GM19438 (cell line): ENCODE measurements at regions not wholly inside any gene's neighbourhood (a gene's known extent, or its start where the extent isn't known, plus 50 kb on each side); places are given as distances from the start of the nearest gene placed in this dataset.

Experiments used
- ATAC-seq: cut with Tn5 transposase; IDR thresholded peaks from one replicate; pipeline ENCODE4 v1.9.1; 2021; ENCODE audit warnings: low read depth; ENCODE audit not compliant: unreplicated experiment

DNA sequence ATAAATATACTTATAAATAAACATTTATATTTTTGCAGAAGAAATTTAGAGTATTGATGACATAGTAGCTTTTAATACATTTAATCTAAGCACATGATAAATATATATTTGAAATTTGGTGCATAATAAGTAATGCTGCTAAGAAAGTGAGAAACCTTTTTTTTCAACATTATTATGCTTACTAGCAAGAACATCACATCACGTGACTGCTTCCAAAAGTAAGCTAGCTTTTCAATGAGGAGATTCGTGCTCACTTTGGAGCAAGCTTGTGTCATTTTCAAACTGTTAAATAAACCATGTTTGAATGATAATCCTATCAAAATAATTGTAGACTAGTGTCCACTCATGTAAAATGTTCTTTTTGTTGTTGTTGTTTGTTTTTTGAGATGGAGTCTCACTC is 109.0 kb upstream of the SLC4A7 start:
- ATAC-seq, result no peak

DNA sequence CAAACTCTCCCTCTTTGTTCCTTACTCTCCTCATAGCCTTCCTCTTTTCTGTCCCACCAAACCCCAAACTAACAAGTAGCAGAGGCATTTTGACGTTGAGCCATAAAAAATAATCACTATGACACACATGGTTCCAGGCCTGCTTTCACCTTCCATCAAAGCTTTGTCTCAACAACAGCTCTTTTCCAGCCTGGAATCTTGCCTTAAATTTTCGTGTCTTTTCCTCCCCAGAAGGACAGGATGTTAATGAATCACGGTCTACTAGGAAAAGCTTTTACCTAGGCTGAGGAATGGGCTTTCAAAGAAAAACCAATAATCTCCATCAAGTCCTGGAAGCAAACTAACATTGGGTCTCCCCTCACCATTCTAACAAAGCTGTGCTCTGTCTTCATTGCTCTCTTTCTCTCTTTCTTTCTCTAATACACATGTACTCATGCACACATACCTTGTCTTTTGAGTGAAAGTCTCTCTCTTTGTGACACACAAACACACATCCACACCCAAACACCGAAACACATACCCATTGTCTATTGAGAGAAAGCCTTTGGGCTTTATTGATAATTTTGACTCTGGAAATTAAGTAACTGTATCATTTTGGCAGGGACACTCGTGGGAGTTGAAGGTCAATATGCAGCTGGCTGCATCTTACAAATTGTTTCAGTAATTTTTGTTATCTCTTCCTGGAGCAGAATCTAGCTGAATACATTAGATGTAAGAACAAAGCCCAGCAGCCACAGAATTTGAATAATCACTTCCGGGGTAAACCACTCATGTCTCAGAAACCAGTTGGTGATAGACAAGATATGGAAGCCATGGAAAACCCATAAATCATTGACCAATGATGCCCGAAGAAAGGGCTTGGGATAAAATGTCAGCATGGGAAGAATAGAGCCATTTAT is 107.4 kb upstream of the SLC4A7 start:
- no peak for ATAC-seq

DNA sequence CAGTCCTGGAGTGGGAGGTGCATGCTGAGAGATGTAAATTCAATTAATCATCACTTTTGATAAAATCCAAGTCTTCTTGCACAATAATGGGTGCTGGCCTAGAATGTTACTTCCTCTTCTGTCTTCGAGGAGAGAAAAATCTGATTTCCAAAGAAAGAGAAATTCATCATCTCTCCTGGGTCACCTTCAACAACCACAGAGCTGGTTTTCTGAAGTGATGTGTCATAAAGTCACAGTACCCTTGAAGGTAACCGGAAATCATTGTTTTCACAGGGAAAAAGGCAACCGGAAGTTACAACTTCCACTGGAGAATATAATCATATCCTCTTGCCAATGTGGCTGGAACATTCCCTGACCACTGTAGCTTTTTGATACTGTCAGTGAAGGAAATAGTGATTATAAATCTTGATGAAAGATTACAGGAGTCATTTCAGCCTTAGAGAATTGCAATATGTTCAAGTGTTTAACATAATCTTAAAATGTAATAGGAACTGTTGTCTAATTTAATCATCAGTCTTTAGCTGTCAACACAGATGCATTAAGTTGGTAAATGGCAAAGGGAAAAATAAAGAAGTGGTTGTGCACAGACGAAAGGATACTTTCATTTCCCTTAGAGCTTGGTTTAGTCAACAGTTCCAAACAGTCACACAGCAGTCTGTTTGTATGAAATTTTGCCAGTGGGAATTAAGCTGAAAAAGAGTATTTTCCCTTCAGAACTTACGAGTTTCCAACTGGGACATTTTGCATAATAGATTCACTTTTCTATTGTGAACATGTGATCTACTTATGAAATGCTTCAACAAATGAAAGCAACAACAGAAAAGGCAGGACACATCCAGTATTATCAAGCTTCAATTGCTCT is 106.5 kb upstream of the SLC4A7 start:
- ATAC-seq, result no peak

DNA sequence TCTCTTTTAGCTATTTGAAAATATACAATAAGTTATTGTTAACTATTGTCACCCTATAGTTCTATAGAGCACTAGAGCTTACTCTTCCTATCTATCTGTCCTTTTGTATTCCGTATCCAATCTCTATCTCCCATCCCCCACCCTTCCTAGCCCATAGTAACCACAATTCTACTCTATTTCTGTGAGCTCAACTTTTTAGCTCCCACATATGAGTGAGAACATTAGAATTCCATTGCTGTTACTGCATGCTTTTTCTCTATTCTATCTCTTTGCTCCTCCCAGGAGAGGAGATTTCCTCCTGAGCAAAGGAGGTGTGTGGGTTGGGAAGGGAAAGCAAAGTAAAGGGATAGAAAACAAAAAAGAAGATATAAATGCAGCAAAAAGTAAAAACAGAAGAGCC is 105.6 kb upstream of the SLC4A7 start:
- ATAC-seq, result no peak

DNA sequence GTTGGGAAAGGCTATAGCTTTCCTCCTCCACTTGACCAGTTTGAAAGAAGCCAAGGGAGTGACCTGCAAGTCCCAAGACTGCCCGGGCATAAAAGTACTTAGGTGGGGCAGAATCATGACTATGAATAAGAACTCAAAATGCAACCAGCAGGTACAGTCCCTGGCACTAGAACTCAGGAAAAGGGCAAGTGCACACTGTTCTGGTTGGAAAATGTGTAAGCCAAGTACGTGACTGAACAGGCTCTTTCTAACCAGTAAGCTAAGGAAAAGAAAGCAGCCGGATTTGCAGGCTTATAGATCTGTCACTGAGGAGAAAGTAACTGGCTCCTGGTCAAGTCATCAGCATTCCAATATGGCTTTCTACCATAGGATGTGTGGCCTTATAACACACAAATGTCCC is 101.2 kb upstream of the SLC4A7 start:
- ATAC-seq, result no peak

DNA sequence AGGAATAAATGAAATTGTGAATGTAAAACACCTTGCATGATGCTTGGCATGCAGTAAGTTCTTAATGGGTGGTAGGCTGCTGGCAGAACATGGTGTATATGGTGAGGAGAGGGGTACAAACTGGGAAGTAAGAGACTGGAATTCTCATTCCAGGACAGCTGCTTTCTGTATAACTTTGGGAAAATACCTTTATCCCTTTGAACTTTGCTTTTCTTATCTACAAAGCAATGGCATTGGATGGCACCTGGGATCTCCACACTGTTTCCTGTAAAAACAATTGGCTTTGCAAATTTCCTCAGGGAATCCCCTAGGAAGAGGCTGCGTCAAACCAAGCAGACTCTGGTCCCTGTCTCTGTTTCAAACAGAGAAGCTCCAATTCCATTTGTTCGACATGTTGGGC is 100.7 kb upstream of the SLC4A7 start:
- no peak for ATAC-seq

DNA sequence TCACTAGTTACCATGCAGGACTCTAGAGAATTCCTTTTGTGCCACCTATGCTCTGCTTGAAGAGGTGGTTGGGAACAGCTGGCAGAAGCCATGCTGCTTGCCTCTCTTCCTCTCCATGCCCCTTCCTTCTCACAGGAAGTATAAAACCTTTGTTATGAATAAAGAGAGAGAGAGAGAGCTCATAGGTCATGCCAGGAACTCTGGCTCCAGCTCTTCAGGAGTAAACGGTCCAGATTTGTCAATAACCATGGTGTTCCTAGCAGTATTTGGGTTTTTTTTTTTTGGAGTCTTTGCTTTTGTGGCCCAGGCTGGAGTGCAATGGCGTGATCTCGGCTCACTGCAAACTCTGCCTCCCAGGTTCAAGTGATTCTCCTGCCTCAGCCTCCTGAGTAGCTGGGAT is 97.7 kb upstream of the SLC4A7 start:
- ATAC-seq, result no peak

DNA sequence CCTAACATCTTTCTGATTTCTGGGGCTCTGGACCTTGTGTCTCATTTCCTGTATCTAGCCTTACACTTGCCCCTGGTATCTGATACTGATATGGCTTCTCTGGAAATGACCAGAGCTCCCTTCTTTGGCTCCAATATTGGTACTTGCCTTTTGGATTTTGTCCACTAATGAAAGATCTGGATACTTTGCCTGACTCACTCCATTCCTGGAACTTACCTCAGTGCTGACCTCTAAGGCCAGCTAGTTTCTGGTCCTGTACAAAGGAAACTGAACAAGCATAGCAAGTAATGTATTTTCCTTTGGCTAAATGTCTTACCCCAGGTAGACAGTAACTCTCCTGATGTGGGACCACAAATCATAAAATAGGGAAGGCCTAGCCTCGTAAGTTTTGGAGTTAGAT is 93.8 kb upstream of the SLC4A7 start:
- no peak for ATAC-seq

DNA sequence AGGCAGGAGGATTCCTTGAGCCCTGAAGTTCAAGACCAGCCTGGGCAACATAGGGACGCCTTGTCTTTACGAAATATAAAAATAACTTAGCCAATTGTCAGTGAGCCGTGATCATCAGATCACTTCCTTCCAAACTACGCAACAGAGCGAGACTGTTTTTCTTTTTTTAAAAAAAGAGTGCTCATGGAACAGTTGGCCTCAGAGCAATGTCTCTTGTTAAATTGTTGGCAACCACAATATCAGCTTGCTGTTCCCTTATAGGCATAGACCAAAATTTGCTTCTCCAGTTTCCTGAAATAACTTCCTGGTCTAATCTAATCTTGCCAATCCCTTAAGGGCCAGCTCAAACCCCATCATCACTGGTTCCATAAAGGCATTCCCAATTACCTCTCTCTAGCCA is 93.3 kb upstream of the SLC4A7 start:
- no peak for ATAC-seq

DNA sequence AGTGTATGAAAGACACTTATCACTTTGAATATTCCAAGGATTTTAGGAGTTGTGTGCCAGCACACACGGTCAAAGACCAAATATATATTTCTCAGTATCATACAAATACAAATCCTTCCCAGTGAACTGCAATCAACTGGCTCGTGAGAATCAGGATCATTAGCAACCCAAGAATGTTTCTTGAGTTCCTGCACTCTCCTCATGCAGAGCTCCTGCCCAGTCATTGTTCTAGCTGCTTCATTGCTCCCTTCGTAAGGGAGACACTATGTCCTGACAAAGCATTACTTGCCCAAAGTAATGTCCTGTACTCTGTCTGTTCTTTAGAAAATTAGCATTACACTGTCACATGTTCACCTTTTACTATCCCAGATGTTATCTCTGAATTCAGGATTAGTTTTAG is 92.0 kb upstream of the SLC4A7 start:
- ATAC-seq, result no peak

DNA sequence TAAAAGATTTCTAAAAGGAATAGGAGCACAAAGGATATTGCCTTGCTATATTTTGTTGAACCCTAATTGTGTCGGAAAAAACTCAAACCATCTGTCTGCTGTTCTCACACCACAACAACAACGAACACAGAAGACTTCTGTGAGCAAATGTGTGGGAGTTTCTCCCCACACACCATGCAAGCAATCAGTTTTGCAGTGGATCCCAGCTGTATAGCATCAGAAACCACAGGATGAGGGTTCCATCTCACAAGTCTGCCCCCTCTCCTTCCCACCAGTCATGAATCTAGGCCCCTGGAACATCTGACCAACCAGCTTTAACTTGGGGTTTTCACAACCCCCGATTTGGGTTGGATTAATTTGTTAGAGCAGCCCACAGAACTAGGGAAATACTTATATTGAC is 91.3 kb upstream of the SLC4A7 start:
- ATAC-seq, result no peak

DNA sequence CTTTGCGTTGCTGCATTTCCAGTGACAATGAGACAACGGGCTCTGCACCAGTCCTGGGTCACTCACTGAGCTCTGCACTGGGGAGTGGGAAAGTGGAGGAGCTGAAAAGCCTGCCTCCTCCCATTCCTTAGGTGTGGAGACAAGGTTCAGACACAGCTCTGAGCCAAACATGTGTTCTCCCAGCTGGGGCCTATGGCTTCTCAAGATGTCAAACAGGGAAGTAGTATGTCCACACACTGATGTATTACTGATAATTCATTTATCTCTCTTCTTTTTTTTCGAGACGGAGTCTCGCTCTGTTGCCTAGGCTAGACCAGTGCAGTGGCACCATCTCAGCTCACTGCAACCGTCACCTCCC is 90.2 kb upstream of the SLC4A7 start:
- ATAC-seq, result no peak

DNA sequence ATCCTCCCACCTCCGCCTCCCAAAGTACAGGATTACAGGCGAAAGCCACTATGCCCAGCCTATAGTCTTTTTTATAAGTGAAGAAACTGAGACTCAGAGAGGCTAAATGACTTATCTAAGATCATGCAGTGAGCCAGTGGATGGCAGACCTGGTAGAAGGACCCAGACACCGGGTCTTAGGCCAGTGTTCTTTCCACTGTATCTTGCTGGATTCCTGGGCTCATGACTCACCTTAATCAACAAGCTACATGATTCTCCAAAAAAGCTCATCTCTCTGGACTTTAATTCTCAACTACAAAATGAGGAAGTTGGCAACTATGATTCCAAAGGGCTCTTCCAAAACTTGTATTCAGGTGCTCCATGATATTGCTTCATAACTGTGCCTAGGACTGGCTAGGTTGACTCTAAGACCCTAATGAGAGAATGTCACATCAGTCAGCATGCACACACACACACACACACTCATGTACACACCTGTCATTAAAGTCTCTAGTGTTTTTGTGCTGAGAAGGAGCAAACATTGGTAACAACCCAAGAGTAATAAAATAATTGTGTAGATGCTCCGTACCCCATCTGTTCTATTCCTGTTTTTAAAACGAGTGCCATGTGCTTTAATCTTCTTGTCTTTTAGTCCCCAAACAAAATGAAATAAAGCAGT is 89.7 kb upstream of the SLC4A7 start:
- ATAC-seq, result no peak

DNA sequence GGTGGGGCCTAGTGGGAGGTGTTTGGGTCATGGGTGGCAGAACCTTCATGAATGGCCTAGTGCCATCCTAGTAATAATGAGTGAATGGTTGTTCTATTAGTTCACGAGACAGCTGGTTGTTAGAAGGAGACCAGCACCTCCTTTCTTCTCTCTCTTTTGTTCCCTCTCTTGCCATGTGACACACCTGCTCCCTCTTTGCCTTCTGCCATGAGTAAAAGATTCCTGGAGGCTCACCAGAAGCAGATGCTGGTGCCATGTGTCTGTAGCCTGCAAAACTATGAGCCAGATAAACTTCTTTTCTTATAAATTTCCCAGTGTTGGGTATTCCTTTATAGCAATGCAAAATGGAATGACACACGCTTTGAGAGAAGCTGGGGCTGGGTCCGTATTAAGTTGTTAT is 89.0 kb upstream of the SLC4A7 start:
- no peak for ATAC-seq

DNA sequence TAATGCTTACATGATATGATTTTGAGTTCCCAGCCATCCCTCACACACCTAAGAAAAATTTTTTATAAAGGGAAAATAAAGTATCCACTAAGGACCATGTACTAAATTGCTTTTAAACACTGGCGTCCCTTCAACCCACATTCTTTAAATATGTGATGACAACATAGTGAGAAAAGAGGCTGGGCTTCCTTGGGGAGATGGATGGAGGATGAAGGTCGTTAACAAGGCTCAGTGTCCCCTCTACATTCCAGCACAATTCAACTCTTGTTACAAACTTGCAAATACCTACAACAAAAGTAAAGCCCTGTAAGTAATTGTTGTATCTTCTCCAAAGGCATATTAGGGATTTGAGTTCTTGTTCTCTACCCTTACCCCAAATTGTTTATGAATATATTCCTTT is 87.2 kb upstream of the SLC4A7 start:
- no peak for ATAC-seq

DNA sequence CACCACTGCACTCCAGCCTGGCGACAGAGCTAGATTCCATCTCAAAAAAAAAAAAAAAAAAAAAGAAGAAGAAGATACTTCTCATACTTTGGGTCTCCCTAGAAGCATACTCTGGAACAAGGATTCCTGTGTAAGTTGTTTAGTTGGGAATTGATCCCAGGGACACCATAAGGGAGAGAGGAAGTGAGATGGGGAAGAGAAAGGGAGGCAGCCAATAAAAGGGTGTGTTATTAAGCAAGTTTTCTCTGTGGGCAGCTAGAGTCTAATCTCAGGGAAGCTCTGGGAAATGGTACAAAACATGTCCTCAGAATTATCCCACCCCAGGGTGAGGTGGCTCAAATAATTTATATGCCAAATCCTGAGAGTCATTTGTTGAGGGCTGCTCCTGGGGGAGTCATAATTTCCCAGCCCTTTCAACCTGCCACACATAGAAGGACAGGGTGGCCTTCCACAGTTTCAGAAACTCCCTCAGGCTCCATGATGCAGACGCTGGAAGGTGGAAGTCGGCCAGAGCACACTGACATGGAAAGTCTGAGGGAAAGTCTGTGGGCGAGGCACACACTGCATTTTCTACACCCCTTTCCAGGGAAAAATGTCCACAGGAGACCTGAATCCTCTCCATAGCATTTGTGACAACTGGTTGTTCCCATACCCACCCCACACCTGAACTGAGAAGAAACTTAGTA is 86.4 kb upstream of the SLC4A7 start:
- ATAC-seq, result no peak

DNA sequence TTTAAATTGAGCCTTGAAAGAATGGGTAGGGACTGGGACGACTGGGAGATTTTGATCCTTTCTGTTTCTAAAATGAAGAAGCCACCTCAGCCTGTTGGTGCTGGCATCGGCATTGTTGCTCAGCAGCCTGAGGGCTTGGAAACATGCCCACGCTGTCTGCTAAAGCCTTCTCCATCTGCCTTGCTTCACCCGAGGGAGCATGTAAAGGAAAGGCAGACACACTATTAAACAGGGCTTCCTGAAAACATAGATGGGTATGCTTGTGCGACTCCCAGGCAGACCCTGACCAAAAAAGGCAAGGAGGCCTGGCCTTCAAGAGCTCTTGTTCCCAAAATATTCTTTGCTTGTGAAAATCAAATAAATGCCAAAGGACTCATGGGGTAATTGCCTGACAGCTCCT is 84.2 kb upstream of the SLC4A7 start:
- ATAC-seq, result no peak

DNA sequence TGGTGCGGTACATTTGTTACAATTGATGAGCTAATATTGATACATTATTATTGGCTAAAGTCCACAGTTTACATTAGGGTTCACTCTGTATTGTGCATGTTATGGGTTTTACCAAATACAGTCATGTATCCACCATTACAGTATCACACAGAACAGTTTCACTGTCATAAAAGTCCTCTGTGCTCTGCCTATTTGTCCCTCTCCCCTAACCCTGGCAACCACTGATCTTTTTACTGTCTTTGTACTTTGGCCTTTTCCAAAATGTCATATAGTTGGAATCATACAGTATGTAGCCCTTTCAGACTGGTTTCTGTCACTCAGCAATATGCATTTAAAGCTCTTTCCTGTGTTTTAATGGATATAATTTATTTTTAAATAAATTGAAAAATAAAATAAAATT is 83.1 kb upstream of the SLC4A7 start:
- ATAC-seq, result no peak

DNA sequence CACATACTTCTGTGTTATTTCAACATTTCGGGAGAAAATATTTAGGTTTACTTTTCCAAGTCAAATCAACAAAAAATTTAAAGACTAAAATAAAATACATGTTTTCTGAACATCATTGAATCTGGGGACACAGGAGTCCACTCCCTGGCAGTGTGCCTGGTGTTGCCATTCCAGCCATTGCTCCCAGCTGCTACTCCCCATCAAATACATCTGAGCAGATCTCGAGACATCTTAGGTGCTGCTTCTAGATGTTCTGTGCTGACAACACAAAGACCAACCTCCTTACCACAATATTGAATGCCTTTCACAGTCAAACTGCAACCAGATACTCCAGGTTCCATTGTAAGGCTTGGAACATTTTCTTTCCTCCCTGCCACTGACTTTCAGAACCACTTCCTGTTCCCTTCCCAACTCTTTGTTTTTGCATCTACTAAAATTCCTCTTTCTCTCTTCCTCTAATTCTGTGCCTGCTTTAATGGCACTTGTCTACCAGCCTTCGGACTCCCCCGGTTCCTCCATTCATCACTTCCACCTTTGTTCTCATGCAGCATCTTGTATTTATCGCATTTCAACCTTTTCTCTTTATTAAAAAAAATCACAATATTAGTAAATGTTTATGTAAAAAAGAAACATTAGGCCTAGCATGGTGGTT is 81.1 kb upstream of the SLC4A7 start:
- ATAC-seq, result no peak

DNA sequence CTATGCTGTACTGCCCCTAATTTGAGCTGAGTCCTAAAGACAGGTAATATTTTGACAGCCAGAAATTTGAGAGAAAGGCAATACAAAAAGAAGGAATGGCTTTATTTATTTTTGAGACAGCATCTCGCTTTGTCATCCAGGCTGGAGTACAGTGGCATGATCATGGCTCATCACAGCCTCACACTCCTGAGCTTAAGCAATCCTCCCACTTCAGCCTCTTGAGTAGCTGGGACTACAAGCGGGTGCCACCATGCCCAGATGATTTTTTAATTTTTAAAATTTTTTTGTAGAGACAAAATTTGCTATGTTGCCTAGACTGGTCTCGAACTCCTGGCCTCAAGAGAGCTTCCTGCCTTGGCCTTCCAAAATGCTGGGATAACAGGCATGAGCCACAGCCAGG is 77.4 kb upstream of the SLC4A7 start:
- ATAC-seq, result no peak
